Peyer's patch (tissue), 4 donors: ENCODE measurements at regions not wholly inside any gene's neighbourhood (a gene's known extent, or its start where the extent isn't known, plus 50 kb on each side); places are given as distances from the start of the nearest gene placed in this dataset.

ENCODE experiments used
- DNase-seq, 3 donors: peaks; one replicate each; pipeline ENCODE4 v3.0.0-alpha.2; 2017 to 2019
- H3K27ac ChIP-seq, 4 donors: fragments of 200-600 bp; sonication (generic); one replicate each; pipeline ENCODE4 v1.5.1; 2016 to 2019
- H3K27me3 ChIP-seq, 2 donors: fragments of 200-600 bp; sonication (generic); one replicate each; pipeline ENCODE4 v1.5.1; 2019
- H3K36me3 ChIP-seq, 3 donors: fragments of 200-600 bp; sonication (generic); one replicate each; pipeline ENCODE4 v1.5.1; 2016 to 2019
- H3K4me1 ChIP-seq, 4 donors: fragments of 200-600 bp; sonication (generic); one replicate each; pipeline ENCODE4 v1.5.1; 2016 to 2019
- H3K4me3 ChIP-seq, 4 donors: fragments of 200-600 bp; sonication (generic); 1 replicate in 3 of 4; 2 replicates in 1 of 4; pipeline ENCODE4 v1.5.1; 2016 to 2019; ENCODE audit warnings: mild to moderate bottlenecking in 1 of 4
- H3K9me3 ChIP-seq, 4 donors: fragments of 200-600 bp; sonication (generic); one replicate each; pipeline ENCODE4 v1.5.1; 2016 to 2019; ENCODE audit warnings: mild to moderate bottlenecking in 1 of 4
- POLR2A ChIP-seq, 2 donors: fragments of 450-650 bp; IDR thresholded peaks; one replicate each; pipeline ENCODE4 v1.5.1; 2017; ENCODE audit warnings: antibody characterized with exemption in 2 of 2, mild to moderate bottlenecking in 2 of 2, moderate library complexity in 2 of 2
- TF ChIP-seq, protein P1 (sequence below), 6 experiments: fragments of 450-650 bp in 4 of 6; fragments of 200-600 bp in 2 of 6; sonication (generic) in 1 of 6; IDR thresholded peaks; one replicate each; pipeline ENCODE4 v1.5.1; 2017 to 2019; ENCODE audit warnings: antibody characterized with exemption in 6 of 6, mild to moderate bottlenecking in 3 of 6, moderate library complexity in 1 of 6

DNA sequence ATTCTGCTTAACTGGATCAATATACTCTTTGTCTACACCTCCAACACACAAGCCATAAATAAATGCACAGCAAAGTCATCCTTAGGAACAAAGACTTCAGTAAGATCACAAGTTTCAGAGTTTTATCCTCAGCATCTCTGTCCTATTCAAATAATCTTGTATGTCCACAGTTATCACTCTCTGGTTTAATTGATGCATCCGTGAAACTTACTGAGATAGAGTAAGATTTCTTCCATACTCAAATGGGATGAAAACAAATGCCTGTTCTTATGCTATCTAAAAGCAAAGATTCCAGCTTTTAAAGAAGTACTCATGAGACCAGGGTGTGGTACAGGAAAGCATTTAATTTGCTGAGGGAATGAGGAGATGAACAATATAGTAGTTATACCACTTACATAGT, 184.6 kb upstream of the SLC7A11 start:
- no peak for TF ChIP-seq POLR2A (IDR thresholded peaks at IDR 0.05)
- TF ChIP-seq, protein P1, sequence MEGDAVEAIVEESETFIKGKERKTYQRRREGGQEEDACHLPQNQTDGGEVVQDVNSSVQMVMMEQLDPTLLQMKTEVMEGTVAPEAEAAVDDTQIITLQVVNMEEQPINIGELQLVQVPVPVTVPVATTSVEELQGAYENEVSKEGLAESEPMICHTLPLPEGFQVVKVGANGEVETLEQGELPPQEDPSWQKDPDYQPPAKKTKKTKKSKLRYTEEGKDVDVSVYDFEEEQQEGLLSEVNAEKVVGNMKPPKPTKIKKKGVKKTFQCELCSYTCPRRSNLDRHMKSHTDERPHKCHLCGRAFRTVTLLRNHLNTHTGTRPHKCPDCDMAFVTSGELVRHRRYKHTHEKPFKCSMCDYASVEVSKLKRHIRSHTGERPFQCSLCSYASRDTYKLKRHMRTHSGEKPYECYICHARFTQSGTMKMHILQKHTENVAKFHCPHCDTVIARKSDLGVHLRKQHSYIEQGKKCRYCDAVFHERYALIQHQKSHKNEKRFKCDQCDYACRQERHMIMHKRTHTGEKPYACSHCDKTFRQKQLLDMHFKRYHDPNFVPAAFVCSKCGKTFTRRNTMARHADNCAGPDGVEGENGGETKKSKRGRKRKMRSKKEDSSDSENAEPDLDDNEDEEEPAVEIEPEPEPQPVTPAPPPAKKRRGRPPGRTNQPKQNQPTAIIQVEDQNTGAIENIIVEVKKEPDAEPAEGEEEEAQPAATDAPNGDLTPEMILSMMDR (IDR thresholded peaks at IDR 0.05): no peak
- Histone ChIP-seq H3K4me3 (no peak overlapping the region), H3K4me1 (no peaks in the 10 kb centered on the region), H3K27ac (no peak overlapping the region), H3K36me3 (no peaks in the 10 kb centered on the region), H3K9me3 (no peaks in the 10 kb centered on the region), H3K27me3 (no peaks in the 10 kb centered on the region)
- DNase-seq: no peak

DNA sequence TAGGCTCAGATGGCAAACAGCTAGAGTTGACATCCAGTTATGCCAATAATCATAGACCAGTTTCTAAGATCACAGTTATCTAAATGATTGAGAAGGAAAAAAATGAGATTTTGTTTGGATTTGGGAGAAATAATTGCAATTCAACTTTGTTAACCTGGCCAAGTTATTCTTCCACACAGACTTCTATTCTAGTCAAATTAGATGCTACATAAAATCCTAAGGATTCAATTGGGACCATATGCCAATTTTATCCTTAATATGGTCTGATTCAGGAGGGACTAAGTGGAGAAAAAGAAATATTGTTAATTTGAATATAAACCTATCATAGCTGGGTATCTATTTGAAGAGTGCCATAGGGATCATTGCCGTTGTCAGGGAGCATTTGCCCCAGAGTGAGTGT, 178.3 kb upstream of the SLC7A11 start:
- no peaks in the 10 kb centered on the region for H3K27me3 ChIP-seq
- no peaks in the 10 kb centered on the region for H3K36me3 ChIP-seq
- no peaks in the 10 kb centered on the region for H3K4me1 ChIP-seq
- no peak for DNase-seq
- no peak overlapping the region for H3K4me3 ChIP-seq
- no peaks in the 10 kb centered on the region for H3K9me3 ChIP-seq
- TF ChIP-seq POLR2A (IDR thresholded peaks at IDR 0.05): no peak
- TF ChIP-seq, protein P1 (IDR thresholded peaks at IDR 0.05): no peak
- no peak overlapping the region for H3K27ac ChIP-seq

DNA sequence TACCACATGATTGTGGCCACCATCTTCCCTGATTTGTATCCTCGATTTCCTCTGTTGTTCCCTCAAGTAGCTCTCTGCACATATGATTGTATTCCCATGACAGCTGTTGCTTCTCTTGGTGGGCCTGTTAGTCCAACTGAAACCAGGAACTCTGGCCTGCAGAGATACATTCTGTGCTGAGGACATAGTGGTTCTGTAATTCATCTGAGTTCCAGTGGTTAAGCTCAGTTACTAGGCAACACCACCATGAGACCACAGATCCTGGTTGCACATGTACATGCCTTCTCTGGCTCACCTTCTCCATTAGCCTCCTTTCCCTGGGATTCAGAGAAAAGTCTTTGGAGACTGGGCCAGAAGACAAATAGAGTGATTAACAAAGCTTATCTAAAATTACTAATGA, 172.1 kb upstream of the SLC7A11 start:
- DNase-seq: no peak
- Histone ChIP-seq H3K27ac (no peak overlapping the region), H3K4me1 (no peaks in the 10 kb centered on the region), H3K36me3 (no peaks in the 10 kb centered on the region), H3K9me3 (no peaks in the 10 kb centered on the region), H3K4me3 (no peak overlapping the region), H3K27me3 (no peaks in the 10 kb centered on the region)
- no peak for TF ChIP-seq POLR2A (IDR thresholded peaks at IDR 0.05)
- TF ChIP-seq, protein P1 (IDR thresholded peaks at IDR 0.05): no peak

DNA sequence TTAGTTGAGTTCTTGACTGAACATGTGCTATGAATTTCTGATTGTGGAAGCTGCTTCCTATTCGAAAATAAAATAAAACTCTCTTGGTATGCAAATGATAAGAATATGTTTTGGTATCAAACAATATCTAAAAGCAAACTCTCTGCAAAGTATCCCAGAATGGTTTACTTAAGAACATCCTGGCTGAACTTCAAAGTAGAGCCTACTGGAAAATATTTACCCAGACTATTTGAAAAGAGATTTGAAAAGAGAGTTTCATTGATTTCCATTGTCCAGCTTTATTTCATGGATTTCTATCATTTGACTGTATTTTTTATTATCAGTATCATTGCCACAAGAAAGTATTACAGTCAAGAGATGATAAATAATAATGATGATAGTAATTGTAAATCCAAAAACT, 171.1 kb upstream of the SLC7A11 start:
- no peaks in the 10 kb centered on the region for H3K27me3 ChIP-seq
- H3K9me3 ChIP-seq: no peaks in the 10 kb centered on the region
- TF ChIP-seq POLR2A (IDR thresholded peaks at IDR 0.05): no peak
- TF ChIP-seq, protein P1 (IDR thresholded peaks at IDR 0.05): no peak
- H3K27ac ChIP-seq: no peak overlapping the region
- H3K4me1 ChIP-seq: no peaks in the 10 kb centered on the region
- no peaks in the 10 kb centered on the region for H3K36me3 ChIP-seq
- no peak overlapping the region for H3K4me3 ChIP-seq
- no peak for DNase-seq

DNA sequence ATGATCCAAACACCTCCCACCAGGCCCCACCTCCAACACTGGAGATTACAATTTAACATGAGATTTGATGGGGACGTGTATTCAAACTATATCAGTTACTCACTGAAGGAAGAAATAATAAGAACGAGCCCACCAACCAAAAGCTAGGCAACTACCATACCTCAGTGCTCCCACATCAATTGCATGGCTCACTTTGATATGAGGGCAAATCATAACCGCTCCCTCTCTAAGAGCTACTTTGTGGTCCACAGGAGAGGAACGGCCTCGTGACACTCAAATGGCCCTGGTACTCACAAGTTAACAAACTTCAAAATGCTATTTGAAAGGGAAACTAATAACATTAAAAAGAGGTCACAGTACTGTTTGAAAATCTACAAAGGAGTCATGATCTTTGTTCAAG, 170.7 kb upstream of the SLC7A11 start:
- Histone ChIP-seq H3K4me3 (no peak overlapping the region), H3K36me3 (no peaks in the 10 kb centered on the region), H3K4me1 (no peaks in the 10 kb centered on the region), H3K27me3 (no peaks in the 10 kb centered on the region), H3K27ac (no peak overlapping the region), H3K9me3 (no peaks in the 10 kb centered on the region)
- no peak for DNase-seq
- TF ChIP-seq, protein P1 (IDR thresholded peaks at IDR 0.05): no peak

DNA sequence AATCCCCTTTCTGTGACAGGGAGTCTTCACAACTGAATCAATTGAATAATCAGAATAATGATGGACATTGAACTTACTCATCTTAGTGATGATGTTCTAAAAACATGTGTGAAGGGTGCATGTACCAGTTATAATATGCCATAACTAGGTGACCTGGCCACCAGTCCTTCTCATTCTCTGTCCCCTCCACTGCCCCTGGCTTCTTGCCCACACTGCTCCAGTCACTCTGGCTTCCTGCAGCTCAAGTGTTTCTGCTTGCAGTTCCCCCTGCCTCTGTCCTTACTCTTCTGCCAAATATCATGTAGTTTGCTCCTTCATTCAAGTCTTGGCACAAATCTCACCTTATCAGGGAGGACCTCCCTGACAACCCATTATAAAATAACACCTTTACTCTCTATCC, 168.1 kb upstream of the SLC7A11 start:
- Histone ChIP-seq H3K27me3 (no peaks in the 10 kb centered on the region), H3K36me3 (no peaks in the 10 kb centered on the region), H3K9me3 (no peaks in the 10 kb centered on the region), H3K4me3 (no peak overlapping the region), H3K4me1 (no peaks in the 10 kb centered on the region), H3K27ac (no peak overlapping the region)
- DNase-seq: no peak
- TF ChIP-seq, protein P1 (IDR thresholded peaks at IDR 0.05): no peak
- TF ChIP-seq POLR2A (IDR thresholded peaks at IDR 0.05): no peak
